OCI-M2 (cell line): ENCODE measurements at regions not wholly inside any gene's neighbourhood (a gene's known extent, or its start where the extent isn't known, plus 50 kb on each side); places are given as distances from the start of the nearest gene placed in this dataset.

ENCODE experiments used
- DNase-seq: peaks from one replicate; lab custom pipeline; 2025; ENCODE audit not compliant: unreplicated experiment; lab: John Stamatoyannopoulos, UW

GRCh38 chr4:35978551-35978950 is 265.8 kb downstream of the ARAP2 start:
- DNase-seq: no peak

- DNase-seq: no peak
Observed at GRCh38 chr4:35982318-35982717, 262.0 kb downstream of the ARAP2 start.

GRCh38 chr4:35986537-35986936 is 257.8 kb downstream of the ARAP2 start:
- no peak for DNase-seq

- DNase-seq: no peak
Observed at GRCh38 chr4:35993606-35994005, 250.7 kb downstream of the ARAP2 start.

GRCh38 chr4:36000941-36001557 is 243.3 kb downstream of the ARAP2 start:
- no peak for DNase-seq

- no peak for DNase-seq
Observed at GRCh38 chr4:36003051-36003450, 241.3 kb downstream of the ARAP2 start.

GRCh38 chr4:36004204-36004851 is 240.0 kb downstream of the ARAP2 start:
- DNase-seq: no peak

- DNase-seq: no peak
Observed at GRCh38 chr4:36006226-36006625, 238.1 kb downstream of the ARAP2 start.

GRCh38 chr4:36010397-36010929 is 233.9 kb downstream of the ARAP2 start:
- DNase-seq: no peak

- DNase-seq: no peak
Observed at GRCh38 chr4:36011381-36011780, 232.9 kb downstream of the ARAP2 start.

- DNase-seq: no peak
Observed at GRCh38 chr4:36012503-36012902, 231.8 kb downstream of the ARAP2 start.

- no peak for DNase-seq
Observed at GRCh38 chr4:36013206-36013605, 231.1 kb downstream of the ARAP2 start.
